ENCODE measurements at regions not wholly inside any gene's neighbourhood (a gene's known extent, or its start where the extent isn't known, plus 50 kb on each side); places are given as distances from the start of the nearest gene placed in this dataset.

- peak; percentile 72 for TF ChIP-seq PAX5 (IDR thresholded peaks at IDR 0.05; ENCODE audit: borderline replicate concordance, low read depth, low read length)
- TF ChIP-seq IKZF1 (conservative IDR thresholded peaks at IDR 0.05) = peak; percentile 95
- TF ChIP-seq TBL1XR1 (IDR thresholded peaks at IDR 0.05; ENCODE audit: low read depth, low read length) = peak; percentile 83
- TF ChIP-seq ZNF384 (IDR thresholded peaks at IDR 0.05; ENCODE audit: borderline replicate concordance, low read depth, low read length) = peak; percentile 74
- peak; percentile 95 for TF ChIP-seq ZBED1 (IDR thresholded peaks at IDR 0.05; ENCODE audit: borderline replicate concordance)
- TF ChIP-seq, protein P1, sequence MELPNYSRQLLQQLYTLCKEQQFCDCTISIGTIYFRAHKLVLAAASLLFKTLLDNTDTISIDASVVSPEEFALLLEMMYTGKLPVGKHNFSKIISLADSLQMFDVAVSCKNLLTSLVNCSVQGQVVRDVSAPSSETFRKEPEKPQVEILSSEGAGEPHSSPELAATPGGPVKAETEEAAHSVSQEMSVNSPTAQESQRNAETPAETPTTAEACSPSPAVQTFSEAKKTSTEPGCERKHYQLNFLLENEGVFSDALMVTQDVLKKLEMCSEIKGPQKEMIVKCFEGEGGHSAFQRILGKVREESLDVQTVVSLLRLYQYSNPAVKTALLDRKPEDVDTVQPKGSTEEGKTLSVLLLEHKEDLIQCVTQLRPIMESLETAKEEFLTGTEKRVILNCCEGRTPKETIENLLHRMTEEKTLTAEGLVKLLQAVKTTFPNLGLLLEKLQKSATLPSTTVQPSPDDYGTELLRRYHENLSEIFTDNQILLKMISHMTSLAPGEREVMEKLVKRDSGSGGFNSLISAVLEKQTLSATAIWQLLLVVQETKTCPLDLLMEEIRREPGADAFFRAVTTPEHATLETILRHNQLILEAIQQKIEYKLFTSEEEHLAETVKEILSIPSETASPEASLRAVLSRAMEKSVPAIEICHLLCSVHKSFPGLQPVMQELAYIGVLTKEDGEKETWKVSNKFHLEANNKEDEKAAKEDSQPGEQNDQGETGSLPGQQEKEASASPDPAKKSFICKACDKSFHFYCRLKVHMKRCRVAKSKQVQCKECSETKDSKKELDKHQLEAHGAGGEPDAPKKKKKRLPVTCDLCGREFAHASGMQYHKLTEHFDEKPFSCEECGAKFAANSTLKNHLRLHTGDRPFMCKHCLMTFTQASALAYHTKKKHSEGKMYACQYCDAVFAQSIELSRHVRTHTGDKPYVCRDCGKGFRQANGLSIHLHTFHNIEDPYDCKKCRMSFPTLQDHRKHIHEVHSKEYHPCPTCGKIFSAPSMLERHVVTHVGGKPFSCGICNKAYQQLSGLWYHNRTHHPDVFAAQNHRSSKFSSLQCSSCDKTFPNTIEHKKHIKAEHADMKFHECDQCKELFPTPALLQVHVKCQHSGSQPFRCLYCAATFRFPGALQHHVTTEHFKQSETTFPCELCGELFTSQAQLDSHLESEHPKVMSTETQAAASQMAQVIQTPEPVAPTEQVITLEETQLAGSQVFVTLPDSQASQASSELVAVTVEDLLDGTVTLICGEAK (IDR thresholded peaks at IDR 0.05; ENCODE audit: borderline replicate concordance) = no peak; the same call in 1 of the 2 replicates
- no peak for TF ChIP-seq HSF1 (IDR thresholded peaks at IDR 0.05; ENCODE audit: low read depth, low read length)
- TF ChIP-seq SREBF1 (IDR thresholded peaks at IDR 0.05; ENCODE audit: low read length) = no peak
- TF ChIP-seq, protein P2, sequence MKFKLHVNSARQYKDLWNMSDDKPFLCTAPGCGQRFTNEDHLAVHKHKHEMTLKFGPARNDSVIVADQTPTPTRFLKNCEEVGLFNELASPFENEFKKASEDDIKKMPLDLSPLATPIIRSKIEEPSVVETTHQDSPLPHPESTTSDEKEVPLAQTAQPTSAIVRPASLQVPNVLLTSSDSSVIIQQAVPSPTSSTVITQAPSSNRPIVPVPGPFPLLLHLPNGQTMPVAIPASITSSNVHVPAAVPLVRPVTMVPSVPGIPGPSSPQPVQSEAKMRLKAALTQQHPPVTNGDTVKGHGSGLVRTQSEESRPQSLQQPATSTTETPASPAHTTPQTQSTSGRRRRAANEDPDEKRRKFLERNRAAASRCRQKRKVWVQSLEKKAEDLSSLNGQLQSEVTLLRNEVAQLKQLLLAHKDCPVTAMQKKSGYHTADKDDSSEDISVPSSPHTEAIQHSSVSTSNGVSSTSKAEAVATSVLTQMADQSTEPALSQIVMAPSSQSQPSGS (IDR thresholded peaks at IDR 0.05; ENCODE audit: low read length) = peak; percentile 95
- peak; percentile 57; the same call in 1 of the 2 replicates for TF ChIP-seq MXI1 (IDR thresholded peaks at IDR 0.05; ENCODE audit: low read depth, low read length)
- TF ChIP-seq KDM1A (IDR thresholded peaks at IDR 0.05; ENCODE audit: borderline replicate concordance) = no peak
- TF ChIP-seq REST (IDR thresholded peaks at IDR 0.05; ENCODE audit: low read depth, low read length) = no peak
- no peak for TF ChIP-seq SUZ12 (IDR thresholded peaks at IDR 0.05; ENCODE audit: unreplicated experiment)
- TF ChIP-seq ZBTB4 (CRISPR knock-in tag; IDR thresholded peaks at IDR 0.05) = no peak
- peak; percentile 86 for TF ChIP-seq ZNF24 (IDR thresholded peaks at IDR 0.05)
These were observed 128.4 kb upstream of the PHYHIPL start (continued) for GRCh38 chr10:59047957-59048618.

Data from GM12878 (cell line).